ENCODE measurements at regions not wholly inside any gene's neighbourhood (a gene's known extent, or its start where the extent isn't known, plus 50 kb on each side); places are given as distances from the start of the nearest gene placed in this dataset.
"Not testable (repeated sequence)": the region's sequence is repeated elsewhere in the genome, so short reads cannot be mapped to it uniquely, and the experiment has no call there.

GRCh38 chr10:130957423-130957822 is 354.1 kb downstream of the TCERG1L start:
- DNase-seq: no peak

GRCh38 chr10:130958003-130958402 is 353.5 kb downstream of the TCERG1L start:
- DNase-seq: no peak

- DNase-seq: no peak
Observed at GRCh38 chr10:130958981-130959751, 352.4 kb downstream of the TCERG1L start.

- no peak for DNase-seq
Observed at GRCh38 chr10:130959752-130960195, 351.7 kb downstream of the TCERG1L start.

- no peak for DNase-seq
Observed at GRCh38 chr10:130960531-130960930, 351.0 kb downstream of the TCERG1L start.

GRCh38 chr10:130961506-130962239 is 349.8 kb downstream of the TCERG1L start:
- no peak for DNase-seq

- no peak for DNase-seq
Observed at GRCh38 chr10:130962240-130963051, 349.1 kb downstream of the TCERG1L start.

- DNase-seq: no peak
Observed at GRCh38 chr10:130963052-130963393, 348.5 kb downstream of the TCERG1L start.

GRCh38 chr10:130963786-130964522 is 347.6 kb downstream of the TCERG1L start:
- no peak for DNase-seq

- DNase-seq: no peak
Observed at GRCh38 chr10:130964771-130965170, 346.8 kb downstream of the TCERG1L start.

- DNase-seq: no peak
Observed at GRCh38 chr10:130967161-130967560, 344.4 kb downstream of the TCERG1L start.

GRCh38 chr10:130967784-130968183 is 343.7 kb downstream of the TCERG1L start:
- no peak for DNase-seq

- DNase-seq: no peak
Observed at GRCh38 chr10:130968511-130968910, 343.0 kb downstream of the TCERG1L start.

- no peak for DNase-seq
Observed at GRCh38 chr10:130968964-130969363, 342.6 kb downstream of the TCERG1L start.

GRCh38 chr10:130969700-130970099 is 341.8 kb downstream of the TCERG1L start:
- no peak for DNase-seq

- no peak for DNase-seq
Observed at GRCh38 chr10:130970341-130971122, 341.0 kb downstream of the TCERG1L start.

GRCh38 chr10:130971123-130971435 is 340.4 kb downstream of the TCERG1L start:
- no peak for DNase-seq

- DNase-seq: no peak
Observed at GRCh38 chr10:130973127-130973839, 338.2 kb downstream of the TCERG1L start.

- no peak for DNase-seq
Observed at GRCh38 chr10:130974166-130974565, 337.4 kb downstream of the TCERG1L start.

- not testable (repeated sequence) for DNase-seq
Observed at GRCh38 chr10:130975351-130975750, 336.2 kb downstream of the TCERG1L start.

GRCh38 chr10:130982802-130983201 is 328.7 kb downstream of the TCERG1L start:
- DNase-seq: no peak
